Panc1 (cell line): ENCODE measurements at regions not wholly inside any gene's neighbourhood (a gene's known extent, or its start where the extent isn't known, plus 50 kb on each side); places are given as distances from the start of the nearest gene placed in this dataset.

Experiments
- CTCF ChIP-seq: fragments of 450-650 bp; IDR thresholded peaks from 2 replicates; pipeline ENCODE4 v1.5.1; 2017; ENCODE audit warnings: mild to moderate bottlenecking
- POLR2AphosphoS5 ChIP-seq: IDR thresholded peaks from 2 replicates; pipeline ENCODE4 v1.6.1; 2012; ENCODE audit warnings: mild to moderate bottlenecking, low read depth, low read length, moderate library complexity
- TCF7L2 ChIP-seq: IDR thresholded peaks from 2 replicates; pipeline ENCODE4 v1.6.1; 2011; ENCODE audit warnings: mild to moderate bottlenecking, low read depth, low read length, inconsistent platforms

- TF ChIP-seq CTCF: no peak
- no peak for TF ChIP-seq POLR2AphosphoS5
- TF ChIP-seq TCF7L2: no peak
Measured at GRCh38 chr2:128644718-128645256, 326.1 kb upstream of the HS6ST1 start.
